Ovary (tissue), 3 donors: ENCODE measurements at regions not wholly inside any gene's neighbourhood (a gene's known extent, or its start where the extent isn't known, plus 50 kb on each side); places are given as distances from the start of the nearest gene placed in this dataset.

ENCODE experiments used
- POLR2A ChIP-seq: fragments of 450-650 bp; IDR thresholded peaks from one replicate; pipeline ENCODE4 v1.6.1; 2017; ENCODE audit warnings: antibody characterized with exemption, mild to moderate bottlenecking, moderate library complexity
- TF ChIP-seq, protein P1 (sequence below), 3 donors: fragments of 450-650 bp in 2 of 3; fragments of 200-600 bp in 1 of 3; IDR thresholded peaks; one replicate each; pipeline versions ENCODE4 v1.5.1 to v1.8.0; 2016 to 2022; ENCODE audit warnings: antibody characterized with exemption in 3 of 3, mild to moderate bottlenecking in 1 of 3
- donor health status: DM: no; HTN: no; CAD: no.

DNA sequence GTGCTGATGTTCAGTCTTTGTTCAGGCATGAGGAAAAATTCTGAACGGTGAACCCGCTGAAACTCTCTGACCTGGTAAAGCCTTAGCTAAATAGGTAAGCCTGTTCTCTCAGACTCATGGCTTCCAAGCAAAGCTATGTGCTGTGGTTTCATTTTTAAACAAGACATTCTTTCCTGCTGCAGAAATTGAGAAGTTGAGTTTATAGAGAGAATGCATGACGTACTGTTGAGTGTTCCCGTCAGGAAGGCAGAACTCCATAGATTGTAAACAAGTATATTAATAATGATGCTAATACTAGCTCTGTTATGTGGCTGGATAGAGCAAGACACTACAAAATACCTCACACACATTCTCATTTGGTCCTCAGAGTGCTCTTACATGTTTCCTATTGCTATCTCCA, 424.0 kb upstream of the CRIM1 start:
- TF ChIP-seq POLR2A, result no peak
- TF ChIP-seq, protein P1, sequence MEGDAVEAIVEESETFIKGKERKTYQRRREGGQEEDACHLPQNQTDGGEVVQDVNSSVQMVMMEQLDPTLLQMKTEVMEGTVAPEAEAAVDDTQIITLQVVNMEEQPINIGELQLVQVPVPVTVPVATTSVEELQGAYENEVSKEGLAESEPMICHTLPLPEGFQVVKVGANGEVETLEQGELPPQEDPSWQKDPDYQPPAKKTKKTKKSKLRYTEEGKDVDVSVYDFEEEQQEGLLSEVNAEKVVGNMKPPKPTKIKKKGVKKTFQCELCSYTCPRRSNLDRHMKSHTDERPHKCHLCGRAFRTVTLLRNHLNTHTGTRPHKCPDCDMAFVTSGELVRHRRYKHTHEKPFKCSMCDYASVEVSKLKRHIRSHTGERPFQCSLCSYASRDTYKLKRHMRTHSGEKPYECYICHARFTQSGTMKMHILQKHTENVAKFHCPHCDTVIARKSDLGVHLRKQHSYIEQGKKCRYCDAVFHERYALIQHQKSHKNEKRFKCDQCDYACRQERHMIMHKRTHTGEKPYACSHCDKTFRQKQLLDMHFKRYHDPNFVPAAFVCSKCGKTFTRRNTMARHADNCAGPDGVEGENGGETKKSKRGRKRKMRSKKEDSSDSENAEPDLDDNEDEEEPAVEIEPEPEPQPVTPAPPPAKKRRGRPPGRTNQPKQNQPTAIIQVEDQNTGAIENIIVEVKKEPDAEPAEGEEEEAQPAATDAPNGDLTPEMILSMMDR (IDR thresholded peaks at IDR 0.05), result no peak
